Erythroblast (primary cell): ENCODE measurements at regions not wholly inside any gene's neighbourhood (a gene's known extent, or its start where the extent isn't known, plus 50 kb on each side); places are given as distances from the start of the nearest gene placed in this dataset.

Experiments used
- GATA1 ChIP-seq: IDR thresholded peaks from 2 replicates; pipeline ENCODE4 v1.6.1; 2011; ENCODE audit warnings: low read depth, mild to moderate bottlenecking, control low read depth, low read length, moderate library complexity
- POLR2A ChIP-seq: IDR thresholded peaks from 2 replicates; pipeline ENCODE4 v1.6.1; 2011; ENCODE audit warnings: mild to moderate bottlenecking, low read length

GRCh38 chr4:117835566-117835965 lies 198.7 kb upstream of the NDST3 start:
- TF ChIP-seq POLR2A, result no peak
- no peak for TF ChIP-seq GATA1
